ENCODE measurements at regions not wholly inside any gene's neighbourhood (a gene's known extent, or its start where the extent isn't known, plus 50 kb on each side); places are given as distances from the start of the nearest gene placed in this dataset.
"Not testable (repeated sequence)": the region's sequence is repeated elsewhere in the genome, so short reads cannot be mapped to it uniquely, and the experiment has no call there.

DNA sequence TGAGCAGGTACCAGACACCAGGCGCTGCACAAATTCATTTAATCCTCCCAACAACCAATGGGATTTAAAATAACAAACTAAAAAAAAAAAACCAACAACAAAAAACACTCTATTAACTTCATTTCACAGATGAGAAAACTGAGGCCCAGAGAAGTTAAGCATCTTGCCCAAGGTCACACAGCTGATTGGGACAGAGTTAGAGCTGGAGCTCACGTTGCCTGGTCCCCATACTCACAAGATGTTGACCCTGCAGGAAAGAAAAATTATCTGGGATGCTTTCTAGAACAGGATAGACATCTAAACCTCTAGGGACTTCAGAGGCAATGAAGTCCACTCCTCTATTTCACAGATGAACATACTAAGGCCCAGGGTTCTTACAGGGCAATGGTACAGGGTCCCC is 175.3 kb downstream of the PSMG1 start:
- DNase-seq (ENCODE audit: insufficient read length, low spot score) (no peak), FAIRE-seq (no peak)

DNA sequence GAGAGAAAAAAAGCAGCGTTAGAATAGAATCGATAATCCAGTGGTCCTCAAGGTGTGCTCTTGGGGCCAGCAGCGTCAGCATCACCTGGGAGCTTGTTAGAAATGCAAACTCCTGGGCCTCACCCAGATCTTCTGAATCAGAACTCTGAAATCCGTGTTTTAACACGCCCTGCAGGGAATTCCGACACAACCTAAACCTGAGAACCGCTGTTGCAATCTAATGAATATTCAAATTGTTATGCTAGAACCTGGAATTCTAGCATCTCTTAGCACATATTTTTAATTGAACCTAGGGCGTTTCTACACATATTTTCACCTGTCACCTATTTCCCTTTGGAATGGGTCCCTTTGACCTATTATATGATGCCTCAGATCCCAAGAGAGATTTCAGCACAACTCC is 175.7 kb downstream of the PSMG1 start:
- FAIRE-seq = no peak
- DNase-seq (ENCODE audit: insufficient read length, low spot score) = no peak

DNA sequence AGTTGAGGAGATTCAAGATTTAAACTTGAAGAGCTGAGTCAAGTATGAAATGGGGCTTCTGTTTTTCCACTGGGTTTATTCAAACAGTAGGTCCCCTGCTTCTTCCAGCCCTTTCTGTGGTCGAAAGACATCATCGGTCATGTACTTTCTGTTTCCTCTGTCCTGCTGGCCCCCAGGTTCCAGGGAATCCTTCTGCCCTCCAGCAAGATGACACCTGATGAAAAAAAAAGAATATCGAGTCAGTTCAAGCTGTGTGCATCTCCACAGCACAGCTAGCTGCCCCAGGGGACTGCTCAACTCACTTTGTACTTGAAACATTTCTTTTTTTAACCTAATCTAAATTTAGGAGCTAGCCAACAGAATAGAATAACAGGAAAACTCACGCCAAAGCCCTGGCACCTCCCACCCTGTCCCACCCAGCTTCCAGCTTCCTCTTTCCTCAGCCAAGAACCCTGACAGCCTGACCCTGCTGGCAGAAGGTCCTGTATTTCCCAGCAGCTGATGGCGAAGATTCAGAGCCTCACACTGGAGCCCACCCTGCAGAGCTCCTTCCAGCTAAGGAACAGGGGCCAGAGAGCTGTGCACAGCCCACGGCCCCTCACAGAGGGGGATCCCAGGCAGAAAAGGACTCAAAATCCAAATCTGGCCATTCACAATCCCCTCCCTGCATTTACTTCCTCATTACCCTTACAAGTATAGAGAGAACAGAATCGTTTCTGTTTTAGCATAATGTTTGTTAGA is 176.5 kb downstream of the PSMG1 start:
- DNase-seq (ENCODE audit: insufficient read length, low spot score) = no peak
- no peak for FAIRE-seq

DNA sequence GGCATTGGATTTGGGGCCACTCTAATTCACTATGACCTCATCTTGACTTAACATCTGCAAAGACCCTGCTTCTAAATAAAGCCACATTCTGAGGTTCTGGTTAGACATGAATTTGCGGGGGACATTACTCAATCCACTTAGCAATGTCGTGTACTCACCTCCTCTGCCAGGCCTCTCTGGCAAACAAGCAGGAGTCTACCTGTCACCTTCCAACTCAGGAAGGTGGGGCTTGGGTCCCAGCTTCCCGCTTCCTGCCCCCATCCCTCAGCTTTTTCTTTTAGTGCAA is 177.8 kb downstream of the PSMG1 start:
- FAIRE-seq = no peak

DNA sequence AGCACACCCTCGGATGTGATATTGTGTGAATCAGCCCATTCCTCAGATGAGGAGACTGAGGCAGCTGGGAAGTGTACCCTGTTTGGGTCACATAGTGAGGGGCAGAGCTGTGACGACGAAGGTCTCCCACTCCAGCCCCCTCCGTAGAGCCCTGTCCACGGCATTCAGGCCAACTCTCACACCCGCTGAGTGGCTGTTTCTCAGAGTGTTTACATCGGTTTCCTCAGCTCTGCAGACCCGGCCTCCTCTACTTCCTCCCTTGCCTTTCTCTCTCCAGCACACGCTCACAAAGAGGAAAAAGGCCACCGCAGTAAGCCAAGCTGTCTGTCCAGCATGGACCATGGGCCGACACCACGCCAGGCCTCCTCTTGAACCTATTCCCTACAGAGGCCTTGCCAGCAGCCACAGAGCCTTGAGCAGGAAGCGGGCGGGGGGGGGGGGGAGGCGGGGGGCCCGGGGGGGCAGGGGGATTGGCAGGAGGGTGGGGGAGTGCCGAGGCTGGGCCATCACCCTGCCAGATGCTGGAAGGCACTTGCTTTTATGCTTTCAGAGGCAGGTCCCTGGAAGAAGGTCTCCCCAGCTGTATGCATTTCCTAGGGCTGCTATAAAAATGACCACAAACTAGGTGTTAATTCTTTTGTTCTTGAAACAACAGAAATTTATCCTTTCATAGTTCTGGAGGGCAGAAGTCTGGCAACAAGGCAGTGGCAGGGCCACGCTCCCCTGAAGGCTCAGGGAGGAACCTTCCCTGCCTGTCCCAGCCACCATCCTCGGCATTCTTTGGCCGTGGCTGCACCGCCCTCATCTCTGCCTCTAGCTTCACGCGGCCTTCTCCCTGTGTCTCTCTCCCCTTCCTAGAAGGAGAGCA is 178.4 kb downstream of the PSMG1 start:
- no peak for FAIRE-seq
- no peak for DNase-seq (ENCODE audit: insufficient read length, low spot score)

More for the DNA sequence above, 177.8 kb downstream of the PSMG1 start:
- no peak for DNase-seq (ENCODE audit: insufficient read length, low spot score)

DNA sequence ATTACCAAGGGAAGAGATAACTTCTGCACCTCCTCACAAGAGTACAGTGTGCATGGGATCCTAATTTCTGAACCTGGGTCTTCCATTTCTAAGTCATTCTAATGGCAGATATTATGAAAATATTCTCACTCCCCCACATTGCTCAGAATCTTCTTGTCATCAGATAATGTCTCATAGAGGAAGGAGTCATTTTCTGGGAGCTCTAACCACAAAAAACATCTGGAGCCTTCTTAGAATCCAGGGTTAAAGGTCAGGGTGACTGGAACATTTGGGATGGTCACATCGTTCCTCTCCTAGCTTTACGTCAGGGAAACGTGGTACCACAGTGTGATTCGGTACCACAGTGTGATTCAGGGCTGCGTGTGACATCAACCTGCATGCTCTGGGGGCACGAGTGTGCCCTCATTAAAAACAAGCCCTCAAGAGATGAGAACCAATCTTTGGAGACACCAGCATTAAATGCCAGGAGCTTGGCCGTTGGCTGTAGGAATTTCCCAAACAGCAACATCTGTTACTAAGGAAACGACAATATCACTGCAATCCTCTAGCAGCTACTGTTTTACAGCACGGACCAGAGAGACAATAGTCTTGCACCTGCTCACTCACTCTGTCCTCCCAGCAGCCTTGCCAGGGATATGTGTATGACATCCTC is 179.1 kb downstream of the PSMG1 start:
- no peak for DNase-seq (ENCODE audit: insufficient read length, low spot score)
- no peak for FAIRE-seq

DNA sequence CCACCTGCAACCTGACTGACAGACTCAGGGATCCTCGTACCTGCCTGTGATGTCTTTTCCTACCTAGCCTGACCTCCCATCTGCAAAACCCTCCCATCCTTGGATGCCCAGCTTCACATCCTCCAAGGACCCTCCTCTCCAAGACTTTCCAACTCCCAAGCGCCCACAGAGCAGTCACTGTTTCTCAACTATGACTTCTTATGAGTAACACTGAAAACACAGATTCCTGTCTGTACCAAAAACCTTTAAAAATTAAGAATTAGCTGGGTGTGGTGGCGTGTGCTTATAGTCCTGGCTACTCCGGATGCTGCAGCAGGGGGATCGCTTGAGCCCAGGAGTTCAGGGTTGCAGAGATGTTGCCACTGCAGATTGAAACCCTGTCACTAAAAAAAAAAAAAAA is 181.9 kb downstream of the PSMG1 start:
- FAIRE-seq = no peak
- DNase-seq (ENCODE audit: insufficient read length, low spot score) = no peak

DNA sequence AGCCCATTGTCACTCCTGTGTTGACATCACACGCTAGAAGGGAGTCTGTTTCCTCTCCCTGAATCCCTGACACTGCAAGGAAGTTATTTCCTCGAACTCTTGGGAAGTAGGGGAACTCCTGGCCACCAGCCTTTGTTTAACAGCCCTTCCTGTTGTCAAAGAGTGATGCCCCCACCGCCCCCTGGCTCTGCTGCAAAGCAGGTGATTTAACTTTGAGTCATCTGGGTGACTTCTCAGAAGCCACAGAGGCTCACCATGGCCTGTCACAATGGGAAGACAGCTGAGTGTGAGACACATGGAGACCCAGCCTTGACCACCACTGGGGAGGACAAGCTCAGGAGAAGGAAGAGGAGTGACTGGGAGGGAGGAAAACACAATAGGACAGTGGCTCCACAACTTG is 182.8 kb downstream of the PSMG1 start:
- no peak for DNase-seq (ENCODE audit: insufficient read length, low spot score)
- FAIRE-seq = no peak

DNA sequence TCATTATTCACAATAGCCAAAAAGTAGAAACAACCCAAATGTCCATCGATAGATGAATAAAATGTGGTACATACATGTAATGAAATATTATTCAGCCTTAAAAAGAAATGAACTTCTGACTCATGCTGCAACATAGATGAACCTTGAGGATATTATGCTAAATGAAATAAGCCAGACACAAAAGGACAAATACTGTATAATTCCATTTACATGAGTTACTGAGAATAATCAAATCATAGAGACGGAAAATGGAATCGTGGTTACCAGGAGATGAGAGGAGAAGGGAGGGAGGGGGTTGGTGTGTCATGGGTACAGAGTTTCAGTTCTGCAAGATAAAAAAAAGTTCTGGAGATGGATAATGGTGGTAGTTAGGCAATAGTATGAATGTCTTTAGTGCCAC is 184.1 kb downstream of the PSMG1 start:
- no peak for DNase-seq (ENCODE audit: insufficient read length, low spot score)
- FAIRE-seq = no peak

DNA sequence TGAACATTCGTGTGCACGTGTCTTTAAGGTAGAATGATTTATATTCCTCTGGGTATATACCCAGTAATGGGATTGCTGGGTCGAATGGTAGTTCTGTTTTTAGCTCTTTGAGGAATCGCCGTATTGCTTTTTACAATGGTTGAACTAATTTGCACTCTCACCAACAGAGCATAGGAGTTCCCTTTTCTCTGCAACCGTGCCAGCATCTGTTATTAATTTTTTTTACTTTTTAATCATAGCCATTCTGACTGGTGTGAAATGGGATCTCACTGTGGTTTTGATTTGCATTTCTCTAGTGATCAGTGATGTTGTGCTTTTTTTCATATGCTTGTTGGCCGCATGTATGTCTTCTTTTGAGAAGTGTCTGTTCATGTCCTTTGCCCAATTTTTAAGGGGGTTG is 185.0 kb downstream of the PSMG1 start:
- DNase-seq (ENCODE audit: insufficient read length, low spot score); FAIRE-seq: not testable (repeated sequence)

DNA sequence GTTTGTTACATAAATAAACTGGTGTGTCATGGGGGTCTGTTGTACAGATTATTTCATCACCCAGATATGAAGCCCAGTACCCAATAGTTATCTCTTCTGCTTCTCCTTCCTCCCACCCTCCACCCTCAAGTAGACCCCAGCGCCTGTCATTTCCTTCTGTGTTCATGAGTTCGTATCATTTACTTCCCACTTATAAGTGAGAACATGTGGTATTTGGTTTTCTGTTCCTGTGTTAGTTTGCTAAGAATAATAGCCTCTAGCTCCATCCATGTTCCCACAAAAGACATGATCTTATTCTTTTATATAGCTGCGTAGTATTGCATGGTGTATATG is 185.4 kb downstream of the PSMG1 start:
- FAIRE-seq; DNase-seq (ENCODE audit: insufficient read length, low spot score): not testable (repeated sequence)

DNA sequence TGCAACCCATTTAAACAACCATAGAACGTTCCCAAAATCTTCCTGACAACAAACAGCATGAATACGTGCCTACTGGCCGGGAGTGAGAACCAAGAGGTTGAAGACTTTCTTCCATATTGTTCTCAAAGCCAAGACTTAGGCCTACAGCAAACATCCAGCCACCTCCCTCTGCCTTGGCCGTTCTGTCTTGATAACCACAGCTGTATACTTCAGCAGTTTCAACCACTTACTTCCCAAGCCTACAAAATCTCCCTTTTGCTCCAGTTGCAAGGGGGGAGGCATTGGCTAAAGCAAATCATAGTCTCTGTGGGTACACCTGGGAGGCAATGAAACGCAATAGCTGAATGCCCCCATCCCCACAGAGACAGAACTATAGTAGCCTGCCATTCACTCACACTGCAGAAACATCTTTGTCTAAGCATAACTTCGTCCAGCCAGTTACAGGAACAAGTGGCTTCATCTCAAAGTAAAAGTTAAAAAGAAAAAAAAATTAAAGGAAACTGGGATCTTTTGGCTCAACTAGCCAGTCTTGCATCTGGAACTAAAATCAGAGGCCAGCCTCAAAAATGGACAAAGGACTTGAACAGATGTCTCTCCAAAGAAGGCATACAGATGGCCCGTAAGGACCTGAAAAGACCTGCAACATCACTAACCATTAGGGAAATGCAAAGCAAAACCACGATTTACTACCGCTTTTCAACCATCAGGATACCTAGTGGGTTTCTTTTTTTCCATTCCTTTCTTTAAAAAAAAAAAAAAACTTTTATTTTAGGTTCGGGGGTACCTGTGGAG is 186.0 kb downstream of the PSMG1 start:
- FAIRE-seq (no peak), DNase-seq (ENCODE audit: insufficient read length, low spot score) (no peak)

DNA sequence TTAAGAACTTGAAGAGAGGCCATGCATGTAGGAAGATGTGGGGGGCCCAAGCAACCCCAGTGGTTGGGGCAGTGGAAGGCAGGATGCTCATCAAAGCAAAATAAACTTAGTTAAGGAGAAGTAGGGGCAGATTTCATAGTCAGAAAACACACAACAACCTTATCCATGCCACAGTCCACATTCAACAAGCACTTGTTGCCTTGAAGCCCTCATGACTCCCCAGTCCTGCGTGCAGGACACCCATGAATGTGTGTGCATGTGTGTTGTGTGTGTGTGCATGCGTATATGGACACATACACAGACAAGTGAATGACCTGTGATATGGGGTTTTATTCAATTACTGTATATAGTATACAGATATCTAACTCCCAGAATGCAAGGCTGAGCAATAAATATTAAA is 186.9 kb downstream of the PSMG1 start:
- no peak for FAIRE-seq
- no peak for DNase-seq (ENCODE audit: insufficient read length, low spot score)

DNA sequence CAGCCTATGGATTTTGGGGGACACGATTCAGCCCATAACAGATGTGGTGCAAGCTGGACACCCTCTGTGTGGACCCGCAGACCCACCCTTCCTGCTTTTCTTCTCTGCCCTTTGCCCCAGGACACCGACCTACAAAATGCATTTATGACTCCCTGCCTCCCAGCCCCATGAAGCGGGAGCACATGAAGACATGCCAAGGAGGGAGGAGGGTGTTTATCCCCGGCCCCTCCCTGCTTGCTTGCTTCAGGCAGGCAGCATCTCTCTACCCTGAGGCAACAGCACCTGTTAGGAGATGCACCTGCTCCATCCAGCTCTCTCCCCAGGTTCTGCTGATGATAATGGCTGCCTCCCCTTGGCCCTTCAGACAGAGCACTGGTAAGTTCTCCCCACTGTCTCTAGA is 187.5 kb downstream of the PSMG1 start:
- FAIRE-seq (no peak), DNase-seq (ENCODE audit: insufficient read length, low spot score) (no peak)

DNA sequence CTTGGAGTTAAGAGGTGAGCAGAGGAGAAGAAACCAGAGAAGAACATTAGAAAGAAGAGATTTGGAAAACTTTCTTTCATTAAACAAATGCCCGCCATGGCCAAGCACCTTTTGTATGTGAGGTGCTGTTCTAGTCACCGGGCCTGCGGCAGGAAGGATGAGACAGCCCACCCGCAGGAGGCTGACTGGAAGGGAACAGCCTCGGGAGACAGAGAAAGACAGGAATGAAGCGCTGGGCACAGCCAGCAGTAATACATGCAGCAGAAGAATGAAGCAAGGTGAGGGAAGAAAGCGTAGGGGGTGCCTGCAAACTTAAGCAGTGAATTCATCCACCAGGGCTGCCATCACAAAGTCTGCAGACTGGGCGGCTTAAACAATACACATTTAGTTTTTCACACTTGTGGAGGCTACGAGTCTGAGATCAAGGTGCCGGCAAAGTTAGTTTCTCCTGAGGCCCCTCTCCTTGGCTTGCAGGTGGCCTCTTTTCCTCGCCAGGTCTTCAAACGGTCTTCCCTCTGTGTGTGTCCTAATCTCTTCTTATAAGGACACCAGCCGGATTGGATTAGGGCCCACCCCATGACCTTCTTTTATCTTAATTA is 188.1 kb downstream of the PSMG1 start:
- no peak for DNase-seq (ENCODE audit: insufficient read length, low spot score)
- no peak for FAIRE-seq

DNA sequence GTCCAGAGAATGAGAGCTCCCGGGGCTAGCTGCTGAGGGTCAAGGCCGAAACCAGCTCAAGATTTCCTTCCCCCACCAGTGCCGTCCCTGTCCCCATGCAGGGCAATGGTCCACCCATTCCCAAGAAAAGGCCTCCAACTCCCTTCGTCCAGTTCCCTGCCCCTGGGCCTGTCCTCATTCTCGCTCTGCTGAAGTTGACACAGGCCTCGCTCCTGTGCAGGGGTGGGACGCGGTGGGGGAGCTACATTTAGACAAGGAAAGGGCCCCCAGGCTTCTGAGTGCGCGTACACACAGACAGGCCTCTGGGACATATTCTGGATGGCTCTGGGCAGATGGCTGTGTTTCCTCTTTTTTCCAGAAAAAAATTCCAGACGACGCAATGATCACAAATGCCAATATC is 188.3 kb downstream of the ETS2 start:
- FAIRE-seq = no peak
- DNase-seq (ENCODE audit: insufficient read length, low spot score) = no peak

DNA sequence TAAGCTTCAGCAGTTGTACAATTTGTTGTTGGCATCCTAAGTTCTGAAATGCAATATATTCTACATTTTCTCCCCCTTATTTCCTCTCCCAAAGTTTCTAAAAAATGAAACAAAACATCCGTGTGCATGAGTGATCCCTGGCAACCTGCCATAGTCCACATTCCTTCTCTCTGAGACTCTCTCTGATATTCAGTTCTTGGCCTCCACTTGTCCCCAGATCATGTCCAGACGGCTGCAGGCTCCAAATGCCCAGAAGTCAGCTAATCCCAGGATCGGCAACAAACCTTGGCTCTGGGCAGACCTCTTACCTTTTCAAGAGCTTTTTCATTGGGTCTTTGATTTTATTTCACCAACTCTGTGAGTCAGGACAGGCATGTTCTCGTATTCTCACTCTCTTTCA is 187.8 kb downstream of the ETS2 start:
- no peak for DNase-seq (ENCODE audit: insufficient read length, low spot score)
- no peak for FAIRE-seq

DNA sequence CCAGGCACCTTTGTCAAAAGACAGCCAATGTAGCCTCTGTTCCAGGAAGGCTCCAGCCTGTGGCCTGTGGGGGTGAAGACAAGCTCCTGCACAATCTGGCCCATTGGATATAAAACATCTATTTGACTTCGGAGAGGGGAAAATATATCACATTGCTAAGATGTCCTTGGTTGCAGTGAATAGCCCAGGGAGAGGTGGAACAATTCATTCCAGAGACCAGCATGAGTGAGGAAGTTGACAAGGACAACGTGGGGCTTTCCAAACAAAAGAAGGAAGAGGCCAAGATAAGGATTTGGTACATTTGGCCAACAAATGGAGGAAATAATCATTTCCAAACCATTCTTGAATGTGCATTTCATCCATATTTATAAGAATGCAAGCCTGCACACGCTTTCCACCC is 187.0 kb downstream of the ETS2 start:
- FAIRE-seq (no peak), DNase-seq (ENCODE audit: insufficient read length, low spot score) (no peak)

DNA sequence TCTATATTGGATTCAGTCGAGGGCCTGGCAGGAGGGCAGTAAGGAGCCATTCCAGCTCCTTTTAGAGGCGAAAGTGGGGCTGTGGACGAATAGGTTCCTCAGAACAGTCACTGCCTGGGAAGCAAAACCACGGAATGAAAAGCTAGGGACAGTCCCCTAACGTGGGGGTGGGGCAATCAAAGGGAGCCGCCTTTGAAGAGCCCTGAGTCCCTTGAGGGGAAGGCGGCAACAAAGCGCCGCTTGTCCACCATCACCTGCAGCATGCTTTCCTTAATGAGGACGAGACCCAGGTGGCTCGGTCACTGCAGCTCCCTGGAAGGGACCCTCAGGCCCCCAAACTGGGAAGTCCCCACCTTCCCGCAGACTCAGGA is 184.7 kb downstream of the ETS2 start:
- FAIRE-seq = no peak
- DNase-seq (ENCODE audit: insufficient read length, low spot score) = no peak

DNA sequence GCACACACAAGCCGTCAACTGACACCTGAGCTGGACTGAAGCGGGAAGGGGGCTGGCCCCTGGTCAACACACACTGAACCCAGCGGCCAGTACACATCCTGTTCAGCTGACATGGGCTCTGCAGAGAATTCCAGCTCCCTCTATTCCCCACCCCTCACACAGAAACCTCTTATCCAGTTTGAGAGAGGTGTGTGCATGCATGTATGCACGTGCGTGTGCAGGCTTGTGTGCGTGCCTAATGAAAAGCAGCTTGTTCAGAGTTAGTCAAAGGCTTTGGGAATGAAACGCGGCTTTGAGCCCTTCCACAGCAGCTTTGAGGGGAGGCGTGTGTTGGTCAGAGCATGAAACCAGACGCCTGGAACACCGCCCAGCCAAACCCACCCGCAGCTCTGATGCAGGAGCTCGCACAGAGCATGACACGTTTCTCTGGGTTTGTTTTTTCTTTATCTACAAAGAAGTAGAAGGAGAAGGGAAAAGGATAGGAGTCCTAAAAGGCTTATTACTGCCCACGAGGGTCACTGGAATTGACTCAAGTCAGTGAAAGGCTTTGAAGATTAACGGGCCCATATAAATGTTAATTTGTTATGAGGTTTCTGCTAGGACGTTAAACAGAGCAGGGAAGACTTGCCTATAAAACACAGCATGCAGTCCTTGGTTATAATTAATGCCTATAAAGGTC is 184.2 kb downstream of the ETS2 start:
- FAIRE-seq (no peak), DNase-seq (ENCODE audit: insufficient read length, low spot score) (no peak)

All from GM19239 (cell line).